Effector memory CD4-positive, alpha-beta T cell (primary cell): ENCODE measurements at regions not wholly inside any gene's neighbourhood (a gene's known extent, or its start where the extent isn't known, plus 50 kb on each side); places are given as distances from the start of the nearest gene placed in this dataset.
"Not testable (repeated sequence)": the region's sequence is repeated elsewhere in the genome, so short reads cannot be mapped to it uniquely, and the experiment has no call there.

Experiments used
- DNase-seq, 3 donors: peaks; one replicate each; pipeline ENCODE4 v3.0.0-alpha.2; 2020
- H3K27ac ChIP-seq: 2 replicates; pipeline ENCODE4 v1.7.0; 2013; ENCODE audit warnings: mild to moderate bottlenecking, low read length, moderate library complexity; ENCODE audit not compliant: insufficient read depth, poor library complexity, severe bottlenecking
- H3K27me3 ChIP-seq: replicated peaks from 2 replicates; pipeline ENCODE4 v1.7.0; 2013; ENCODE audit warnings: mild to moderate bottlenecking, low read length; ENCODE audit not compliant: insufficient read depth, control insufficient read depth, poor library complexity, severe bottlenecking
- H3K36me3 ChIP-seq: 2 replicates; pipeline ENCODE4 v1.7.0; 2013; ENCODE audit warnings: mild to moderate bottlenecking, low read length, moderate library complexity; ENCODE audit not compliant: control insufficient read depth, insufficient read depth
- H3K4me1 ChIP-seq: 2 replicates; pipeline ENCODE4 v1.7.0; 2013; ENCODE audit warnings: low read length, mild to moderate bottlenecking; ENCODE audit not compliant: control insufficient read depth, insufficient read depth, poor library complexity, severe bottlenecking
- H3K4me3 ChIP-seq: 2 replicates; pipeline ENCODE4 v1.7.0; 2013; ENCODE audit warnings: low read length, low read depth, mild to moderate bottlenecking; ENCODE audit not compliant: insufficient read depth, poor library complexity, severe bottlenecking
- H3K9me3 ChIP-seq: 2 replicates; pipeline ENCODE4 v1.7.0; 2013; ENCODE audit warnings: mild to moderate bottlenecking, low read length, moderate library complexity; ENCODE audit not compliant: control insufficient read depth

DNA sequence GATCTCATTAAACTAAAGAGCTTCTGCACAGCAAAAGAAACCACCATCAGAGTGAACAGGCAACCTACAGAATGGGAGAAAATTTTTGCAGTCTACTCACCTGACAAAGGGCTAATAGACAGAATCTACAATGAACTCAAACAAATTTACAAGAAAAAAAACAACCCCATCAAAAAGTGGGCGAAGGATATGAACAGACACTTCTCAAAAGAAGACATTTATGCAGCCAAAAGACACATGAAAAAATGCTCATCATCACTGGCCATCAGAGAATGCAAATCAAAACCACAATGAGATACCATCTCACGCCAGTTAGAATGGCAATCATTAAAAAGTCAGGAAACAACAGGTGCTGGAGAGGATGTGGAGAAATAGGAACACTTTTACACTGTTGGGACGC lies 67.6 kb upstream of the PDPR start:
- not testable (repeated sequence) for H3K27ac ChIP-seq, H3K27me3 ChIP-seq, H3K4me1 ChIP-seq, H3K36me3 ChIP-seq, DNase-seq, H3K9me3 ChIP-seq, H3K4me3 ChIP-seq

DNA sequence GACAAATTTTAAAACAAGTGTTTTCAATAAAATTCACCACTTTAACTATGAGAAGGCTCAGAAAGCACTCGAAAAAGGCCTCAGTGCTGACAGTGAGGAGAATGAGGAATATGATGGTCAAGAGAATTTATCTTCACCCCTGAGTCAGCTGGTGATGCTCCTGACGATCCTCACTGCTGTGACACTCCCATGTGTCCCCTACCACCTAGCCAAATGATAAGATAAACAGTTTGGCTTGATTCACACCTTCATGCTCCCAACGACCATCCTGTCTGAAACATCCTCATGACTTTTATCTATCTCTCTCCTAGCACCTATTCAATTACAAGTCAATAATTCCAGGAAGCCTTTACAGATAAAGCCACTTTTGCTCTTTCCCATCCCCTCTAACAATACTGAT lies 66.0 kb upstream of the PDPR start:
- H3K36me3 ChIP-seq, DNase-seq, H3K27me3 ChIP-seq, H3K9me3 ChIP-seq, H3K27ac ChIP-seq, H3K4me3 ChIP-seq, H3K4me1 ChIP-seq: not testable (repeated sequence)

DNA sequence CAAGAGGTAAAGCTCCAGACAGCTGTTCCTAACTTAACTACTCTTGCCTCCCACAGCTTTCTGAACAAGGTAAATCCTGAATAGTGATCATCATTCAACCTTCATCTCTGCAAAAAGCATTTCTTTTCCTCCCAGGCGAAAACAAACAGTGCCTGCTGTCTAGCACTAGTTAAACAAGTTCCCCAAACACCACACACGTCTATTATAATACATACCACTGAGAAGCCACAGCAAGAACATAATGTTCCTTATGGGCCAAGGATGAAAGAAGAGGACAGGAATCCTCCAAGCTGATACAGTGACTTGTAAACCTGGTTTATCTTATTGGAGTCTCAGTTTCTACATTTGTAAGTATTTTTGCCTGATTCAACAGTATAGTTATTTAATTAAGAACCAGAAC lies 56.1 kb upstream of the PDPR start:
- H3K27me3 ChIP-seq, H3K4me1 ChIP-seq, H3K9me3 ChIP-seq, H3K4me3 ChIP-seq, H3K36me3 ChIP-seq, H3K27ac ChIP-seq, DNase-seq: not testable (repeated sequence)

DNA sequence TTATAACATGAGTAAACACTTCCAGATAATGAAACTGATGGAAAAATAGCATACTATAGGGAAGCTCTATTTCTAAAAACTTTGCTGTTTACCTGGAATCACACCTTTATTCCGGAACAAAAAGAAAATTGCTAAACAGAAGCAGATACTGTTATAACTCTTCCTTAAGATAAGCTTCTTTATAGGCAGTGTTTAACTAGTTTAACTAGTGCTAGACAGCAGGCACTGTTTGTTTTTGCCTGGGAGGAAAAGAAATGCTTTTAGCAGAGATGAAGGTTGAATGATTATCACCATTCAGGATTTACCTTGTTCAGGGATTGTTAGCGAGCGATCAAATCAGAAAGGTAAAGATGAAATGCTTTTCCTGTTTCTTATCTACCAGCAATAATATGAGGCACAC lies 54.7 kb upstream of the PDPR start:
- not testable (repeated sequence) for H3K4me1 ChIP-seq, H3K27me3 ChIP-seq, H3K4me3 ChIP-seq, DNase-seq, H3K27ac ChIP-seq, H3K36me3 ChIP-seq, H3K9me3 ChIP-seq

DNA sequence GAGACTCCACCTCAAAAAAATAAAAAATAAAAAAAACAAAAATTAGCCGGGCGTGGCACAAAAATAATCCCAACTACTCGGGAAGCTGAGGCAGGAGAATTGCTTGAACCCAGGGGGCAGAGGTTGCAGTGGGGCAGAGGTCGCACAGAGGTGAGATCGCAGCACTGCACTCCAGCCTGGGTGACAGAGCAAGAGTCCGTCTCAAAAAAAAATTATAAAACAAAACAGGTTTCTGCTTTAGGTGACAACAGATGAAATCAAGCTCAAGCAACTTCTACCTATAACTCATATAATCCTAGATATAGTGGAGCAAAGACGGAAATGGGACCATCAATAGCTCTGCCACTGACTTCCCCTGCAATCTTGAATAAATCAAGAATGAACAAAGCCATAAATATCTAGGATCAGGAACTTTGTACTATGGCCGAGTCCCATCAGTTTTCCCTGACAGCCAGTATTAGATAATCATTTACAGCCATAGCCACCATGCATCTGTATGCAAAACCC lies 53.6 kb upstream of the PDPR start:
- not testable (repeated sequence) for H3K4me1 ChIP-seq, H3K36me3 ChIP-seq, H3K27me3 ChIP-seq, H3K27ac ChIP-seq, DNase-seq, H3K4me3 ChIP-seq, H3K9me3 ChIP-seq

DNA sequence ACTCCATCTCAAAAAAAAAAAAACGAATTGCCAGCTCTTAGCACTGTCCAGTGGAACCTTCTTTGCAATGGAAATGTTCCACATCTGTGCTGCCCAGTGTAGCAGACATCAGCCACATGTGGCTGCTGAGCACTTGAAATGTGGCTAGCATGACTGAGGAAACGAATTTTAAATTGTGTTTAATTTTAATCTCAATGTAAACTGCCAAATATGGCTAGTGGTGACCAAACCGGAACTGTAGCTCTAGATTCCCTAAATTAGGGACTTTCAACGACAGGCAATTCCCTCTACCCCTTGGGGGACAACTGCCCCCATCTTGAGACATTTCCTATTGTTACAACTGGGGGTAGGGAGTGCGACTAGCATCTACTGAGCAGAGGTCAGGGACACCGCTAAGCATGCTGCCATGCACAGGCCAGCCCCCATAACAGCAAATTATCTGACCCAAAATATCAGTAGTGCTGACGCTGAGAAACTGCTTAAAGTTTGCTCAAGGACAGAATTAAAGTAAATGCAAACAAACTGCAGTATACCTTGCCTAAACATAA lies 52.4 kb upstream of the PDPR start:
- not testable (repeated sequence) for DNase-seq, H3K27me3 ChIP-seq, H3K4me3 ChIP-seq, H3K4me1 ChIP-seq, H3K36me3 ChIP-seq, H3K9me3 ChIP-seq, H3K27ac ChIP-seq

DNA sequence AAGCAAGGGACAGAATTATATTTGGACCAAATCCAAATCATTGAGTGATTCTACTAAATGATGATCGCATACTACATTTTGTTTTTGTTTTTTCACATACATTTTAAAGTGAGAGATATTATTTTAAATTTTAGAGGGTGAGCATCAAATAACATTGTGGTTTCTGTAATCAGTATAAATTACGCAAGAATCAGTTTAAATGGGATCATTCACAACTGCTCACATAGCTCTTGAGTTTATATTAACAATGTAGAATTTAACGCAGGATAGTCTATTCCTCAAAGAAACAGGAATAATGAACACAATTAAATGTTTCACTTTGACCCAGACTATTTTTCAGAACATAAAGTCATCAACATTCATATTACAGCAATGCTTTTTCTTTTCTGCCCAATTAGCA lies 51.2 kb upstream of the PDPR start:
- not testable (repeated sequence) for DNase-seq, H3K36me3 ChIP-seq, H3K27me3 ChIP-seq, H3K4me3 ChIP-seq, H3K4me1 ChIP-seq, H3K9me3 ChIP-seq, H3K27ac ChIP-seq
